22Rv1 (cell line): ENCODE measurements at regions not wholly inside any gene's neighbourhood (a gene's known extent, or its start where the extent isn't known, plus 50 kb on each side); places are given as distances from the start of the nearest gene placed in this dataset.

ENCODE experiments used
- ZFX ChIP-seq: fragments of 450-650 bp; IDR thresholded peaks from 2 replicates; pipeline ENCODE4 v1.6.1; 2017; ENCODE audit warnings: antibody characterized with exemption, borderline replicate concordance
- TF ChIP-seq, protein P1 (sequence below): fragments of 450-650 bp; IDR thresholded peaks from 2 replicates; pipeline ENCODE4 v1.5.1; 2017; ENCODE audit warnings: mild to moderate bottlenecking

DNA sequence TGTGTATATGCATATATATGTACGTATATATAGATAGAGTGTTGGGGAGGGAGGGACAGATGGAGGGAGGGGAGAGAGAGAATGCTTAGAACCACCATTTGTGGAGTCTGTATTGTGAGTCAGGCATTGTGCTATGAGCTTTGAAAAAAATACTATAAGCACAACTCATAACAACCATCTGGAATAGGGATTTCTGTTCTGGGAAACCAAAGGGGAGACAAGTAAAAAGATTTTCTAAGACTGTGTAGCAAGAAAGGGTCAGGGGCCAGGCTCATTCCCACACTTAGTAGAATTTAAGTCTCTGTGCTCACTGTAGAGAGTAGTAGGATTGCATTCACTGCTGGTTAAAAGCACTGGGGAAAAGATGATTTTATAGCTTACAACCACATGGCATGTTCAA is 202.3 kb upstream of the SGCD start:
- TF ChIP-seq, protein P1, sequence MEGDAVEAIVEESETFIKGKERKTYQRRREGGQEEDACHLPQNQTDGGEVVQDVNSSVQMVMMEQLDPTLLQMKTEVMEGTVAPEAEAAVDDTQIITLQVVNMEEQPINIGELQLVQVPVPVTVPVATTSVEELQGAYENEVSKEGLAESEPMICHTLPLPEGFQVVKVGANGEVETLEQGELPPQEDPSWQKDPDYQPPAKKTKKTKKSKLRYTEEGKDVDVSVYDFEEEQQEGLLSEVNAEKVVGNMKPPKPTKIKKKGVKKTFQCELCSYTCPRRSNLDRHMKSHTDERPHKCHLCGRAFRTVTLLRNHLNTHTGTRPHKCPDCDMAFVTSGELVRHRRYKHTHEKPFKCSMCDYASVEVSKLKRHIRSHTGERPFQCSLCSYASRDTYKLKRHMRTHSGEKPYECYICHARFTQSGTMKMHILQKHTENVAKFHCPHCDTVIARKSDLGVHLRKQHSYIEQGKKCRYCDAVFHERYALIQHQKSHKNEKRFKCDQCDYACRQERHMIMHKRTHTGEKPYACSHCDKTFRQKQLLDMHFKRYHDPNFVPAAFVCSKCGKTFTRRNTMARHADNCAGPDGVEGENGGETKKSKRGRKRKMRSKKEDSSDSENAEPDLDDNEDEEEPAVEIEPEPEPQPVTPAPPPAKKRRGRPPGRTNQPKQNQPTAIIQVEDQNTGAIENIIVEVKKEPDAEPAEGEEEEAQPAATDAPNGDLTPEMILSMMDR: no peak
- no peak for TF ChIP-seq ZFX
